Right atrium auricular region (tissue), 2 donors: ENCODE measurements at regions not wholly inside any gene's neighbourhood (a gene's known extent, or its start where the extent isn't known, plus 50 kb on each side); places are given as distances from the start of the nearest gene placed in this dataset.

ENCODE experiments used
- DNase-seq: peaks from one replicate; pipeline ENCODE4 v3.0.0-alpha.2; 2019; ENCODE audit warnings: low spot score
- H3K27ac ChIP-seq, 2 donors: fragments of 200-600 bp; sonication (generic); 1 replicate in 1 of 2; 2 replicates in 1 of 2; pipeline ENCODE4 v1.5.1; 2016 to 2019
- H3K27me3 ChIP-seq, 2 donors: fragments of 200-600 bp; sonication (generic); one replicate each; pipeline versions ENCODE4 v1.5.1 to v1.6.0; 2017 to 2019
- H3K36me3 ChIP-seq: fragments of 200-600 bp; sonication (generic); one replicate; pipeline ENCODE4 v1.5.1; 2016
- H3K4me1 ChIP-seq, 2 donors: fragments of 200-600 bp; sonication (generic); one replicate each; pipeline versions ENCODE4 v1.5.1 to v1.6.0; 2017 to 2019
- H3K4me3 ChIP-seq, 2 donors: fragments of 200-600 bp; sonication (generic); 1 replicate in 1 of 2; 2 replicates in 1 of 2; pipeline ENCODE4 v1.5.1; 2017 to 2019; ENCODE audit warnings: mild to moderate bottlenecking in 1 of 2, moderate library complexity in 1 of 2
- H3K9me3 ChIP-seq, 2 donors: fragments of 200-600 bp; sonication (generic); one replicate each; pipeline ENCODE4 v1.5.1; 2019
- CTCF ChIP-seq, 2 donors: fragments of 200-600 bp; sonication (generic); IDR thresholded peaks; one replicate each; pipeline ENCODE4 v1.5.1; 2019; ENCODE audit warnings: antibody characterized with exemption in 2 of 2

DNA sequence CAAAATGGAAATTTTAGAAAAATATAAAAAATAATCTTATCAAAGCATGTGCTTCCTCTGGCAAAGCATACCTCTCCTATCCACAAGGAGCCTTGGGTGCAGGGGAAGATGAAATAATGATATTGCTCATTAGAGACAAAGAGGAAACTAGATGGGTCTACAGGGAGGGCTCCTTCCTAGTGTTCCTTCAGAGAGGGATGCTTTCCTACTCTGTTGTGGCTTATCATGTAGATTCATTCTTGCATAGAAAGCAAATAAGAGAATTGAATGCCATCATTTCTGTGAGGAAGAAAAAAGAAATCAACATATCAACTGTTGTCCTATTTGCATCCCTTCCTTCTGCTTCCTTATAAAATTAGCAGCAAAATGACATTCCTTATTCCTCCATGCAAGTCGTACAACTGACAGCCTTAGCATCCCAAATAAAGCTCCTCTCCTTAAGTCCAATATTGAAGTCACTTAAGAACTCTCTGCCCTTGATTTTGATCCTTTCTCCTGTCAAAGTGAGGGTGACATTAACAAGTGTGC is 543.9 kb upstream of the PLXNA2 start:
- H3K36me3 ChIP-seq = no peaks in the 10 kb centered on the region
- TF ChIP-seq CTCF (IDR thresholded peaks at IDR 0.05) = no peak
- no peak for DNase-seq
- no peak overlapping the region for H3K27ac ChIP-seq
- no peaks in the 10 kb centered on the region for H3K9me3 ChIP-seq
- H3K27me3 ChIP-seq = no peaks in the 10 kb centered on the region
- H3K4me1 ChIP-seq = no peaks in the 10 kb centered on the region
- no peak overlapping the region for H3K4me3 ChIP-seq

- no peak overlapping the region for H3K27ac ChIP-seq
- no peaks in the 10 kb centered on the region for H3K4me1 ChIP-seq
- H3K9me3 ChIP-seq = no peaks in the 10 kb centered on the region
- H3K36me3 ChIP-seq = no peaks in the 10 kb centered on the region
- TF ChIP-seq CTCF (IDR thresholded peaks at IDR 0.05) = no peak
- H3K27me3 ChIP-seq = no peaks in the 10 kb centered on the region
- DNase-seq = no peak
- H3K4me3 ChIP-seq = no peak overlapping the region
These were observed 547.3 kb upstream of the PLXNA2 start for GRCh38 chr1:208791456-208791855.

- DNase-seq = no peak
- Histone ChIP-seq H3K27me3 (no peaks in the 10 kb centered on the region), H3K27ac (no peak overlapping the region), H3K9me3 (no peaks in the 10 kb centered on the region), H3K36me3 (no peaks in the 10 kb centered on the region), H3K4me1 (no peaks in the 10 kb centered on the region), H3K4me3 (no peak overlapping the region)
- no peak for TF ChIP-seq CTCF (IDR thresholded peaks at IDR 0.05)
These were observed 549.7 kb upstream of the PLXNA2 start for GRCh38 chr1:208793861-208794345.

GRCh38 chr1:208799186-208799585 is 555.0 kb upstream of the PLXNA2 start:
- Histone ChIP-seq H3K4me3 (no peak overlapping the region), H3K36me3 (no peaks in the 10 kb centered on the region), H3K27ac (no peak overlapping the region), H3K27me3 (no peaks in the 10 kb centered on the region), H3K9me3 (no peaks in the 10 kb centered on the region), H3K4me1 (no peaks in the 10 kb centered on the region)
- no peak for DNase-seq
- no peak for TF ChIP-seq CTCF (IDR thresholded peaks at IDR 0.05)

DNA sequence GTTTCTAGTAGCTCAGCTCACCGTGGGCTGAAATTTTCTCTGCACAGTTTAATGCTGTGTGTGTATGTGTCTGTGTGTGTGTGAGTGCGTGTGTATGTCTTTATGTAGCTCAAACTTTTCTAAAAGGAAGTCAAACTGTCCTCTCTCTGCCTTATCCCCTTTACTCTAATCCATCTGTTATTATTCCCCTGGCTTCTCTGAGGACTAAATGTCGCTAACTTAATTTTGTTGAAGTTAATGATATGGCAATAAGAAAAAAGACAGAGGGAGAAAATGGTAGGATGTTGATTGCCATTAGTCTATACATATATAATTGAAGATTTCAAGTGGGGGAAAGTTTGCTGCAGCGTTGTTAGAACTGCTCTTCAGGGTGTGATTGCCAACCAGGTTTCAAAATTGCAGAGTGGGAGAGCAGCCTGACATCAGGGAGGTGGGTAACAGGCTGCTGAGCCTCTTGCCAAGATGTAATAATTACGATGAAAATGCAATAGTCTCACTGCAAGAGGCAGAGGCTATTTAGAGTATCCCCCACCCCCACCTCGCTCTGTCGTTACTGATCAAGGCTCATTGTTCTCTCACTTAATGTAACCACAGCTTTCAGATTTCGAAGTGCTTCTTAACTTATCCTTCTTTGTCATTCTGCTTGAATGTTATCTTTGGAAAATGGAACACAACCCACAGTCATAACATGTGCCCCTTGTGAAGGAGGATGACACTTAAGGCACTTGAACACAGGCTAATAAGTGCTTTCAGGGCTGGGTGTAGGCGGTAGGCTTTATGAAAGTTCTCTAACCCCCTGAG is 559.0 kb upstream of the PLXNA2 start:
- Histone ChIP-seq H3K4me3 (no peak overlapping the region), H3K27ac (no peak overlapping the region), H3K9me3 (no peaks in the 10 kb centered on the region), H3K27me3 (no peaks in the 10 kb centered on the region), H3K4me1 (no peaks in the 10 kb centered on the region), H3K36me3 (no peaks in the 10 kb centered on the region)
- no peak for TF ChIP-seq CTCF (IDR thresholded peaks at IDR 0.05)
- no peak for DNase-seq
